ENCODE measurements at regions not wholly inside any gene's neighbourhood (a gene's known extent, or its start where the extent isn't known, plus 50 kb on each side); places are given as distances from the start of the nearest gene placed in this dataset.

DNA sequence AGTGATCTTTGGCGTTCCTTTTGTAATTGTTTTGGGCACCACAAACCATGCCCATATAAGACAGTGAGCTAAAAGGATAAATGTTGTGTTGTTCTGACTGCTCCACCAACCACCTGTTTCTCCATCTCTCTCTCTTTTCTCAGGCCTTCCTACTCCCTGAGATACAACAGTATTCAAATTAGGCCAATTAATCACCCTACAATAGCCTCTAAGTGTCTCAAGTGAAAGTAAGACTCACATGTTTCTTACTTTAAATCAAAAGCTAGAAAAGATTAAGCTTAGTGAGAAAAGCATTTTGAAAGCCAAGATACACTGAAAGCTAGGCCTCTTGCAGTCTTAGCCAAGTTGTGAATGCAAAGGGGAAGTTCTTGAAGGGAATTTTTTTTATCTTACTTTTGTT is 268.8 kb upstream of the NREP start:
- no peak for DNase-seq

DNA sequence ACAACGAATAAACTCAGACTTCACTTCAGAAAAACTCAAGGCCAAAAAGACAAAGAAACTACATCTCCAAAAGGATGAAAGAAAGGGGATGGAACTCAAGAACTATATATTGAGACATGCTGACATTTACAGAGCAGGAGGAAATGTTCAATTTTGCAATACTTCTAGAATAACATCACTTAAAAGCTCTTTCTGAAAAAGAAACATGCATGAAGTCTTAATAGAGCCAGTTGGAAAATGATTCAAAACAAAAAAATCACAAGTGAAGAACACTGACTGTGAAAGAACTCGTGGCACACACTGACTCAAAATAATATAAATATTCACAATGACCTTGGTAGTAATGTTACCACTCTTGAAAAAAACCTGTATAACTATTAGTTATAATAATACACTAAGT is 267.8 kb upstream of the NREP start:
- DNase-seq, result peak; percentile 65

DNA sequence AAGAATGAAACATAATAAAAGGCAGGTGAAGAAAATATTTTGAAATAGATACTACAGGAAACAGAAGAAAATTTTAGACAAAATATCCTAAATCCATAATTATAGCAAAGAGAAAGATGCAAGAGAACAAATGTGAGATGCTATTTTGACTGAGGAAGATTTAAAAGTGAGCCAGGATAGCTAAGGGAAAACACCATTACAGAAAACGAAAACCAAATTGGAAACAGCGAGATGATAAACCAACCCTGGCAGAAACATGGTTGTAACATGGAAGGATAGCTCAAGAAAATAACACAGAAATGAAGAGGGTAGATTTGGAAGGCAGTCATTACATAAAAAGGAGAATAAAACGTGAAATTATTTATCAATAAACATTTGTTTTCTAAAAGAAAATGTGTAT is 267.2 kb upstream of the NREP start:
- no peak for DNase-seq

DNA sequence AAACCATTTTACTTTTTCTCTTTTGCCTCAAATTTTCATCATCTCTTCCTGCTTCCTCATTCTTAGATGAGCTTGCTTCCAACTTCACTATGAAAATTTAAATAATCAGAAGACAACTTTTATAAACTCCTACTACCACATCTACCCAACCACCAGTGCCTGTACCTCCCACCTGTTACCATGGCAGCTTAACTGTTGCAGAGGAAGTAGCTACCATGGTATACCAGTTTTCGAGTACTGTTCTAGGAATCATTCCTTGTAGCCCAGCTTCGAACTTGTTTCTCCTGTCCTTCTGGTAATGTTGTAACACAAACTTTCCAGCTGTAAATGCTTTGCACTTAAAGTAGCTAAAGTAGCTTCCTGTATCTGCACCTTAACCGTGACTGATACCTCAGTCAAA is 266.8 kb upstream of the NREP start:
- DNase-seq, result no peak

GRCh38 chr5:112018846-112019245 is 261.9 kb upstream of the NREP start:
- DNase-seq, result no peak

DNA sequence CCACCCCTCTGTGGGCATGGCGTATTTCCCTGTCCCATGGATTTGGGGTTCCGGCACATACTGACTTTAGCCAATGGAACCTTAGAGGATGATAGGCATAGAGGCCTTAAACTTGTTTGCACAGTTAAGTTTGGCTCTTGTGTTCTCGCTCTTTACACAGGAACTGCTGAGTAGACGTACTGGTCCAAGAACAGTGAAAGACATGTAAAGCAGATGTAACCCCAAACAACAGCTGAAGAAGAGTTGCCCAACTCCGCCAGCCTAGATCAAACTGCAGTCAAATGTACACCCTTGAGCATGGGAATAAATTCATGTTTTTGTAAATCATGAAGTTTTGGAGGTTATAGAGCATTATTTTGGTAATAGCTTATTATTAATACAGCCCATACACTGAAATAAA is 260.0 kb upstream of the NREP start:
- DNase-seq, result no peak

GRCh38 chr5:112014783-112015395 is 257.9 kb upstream of the NREP start:
- peak; percentile 46 for DNase-seq

- no peak for DNase-seq
Measured at GRCh38 chr5:112013660-112014059, 256.7 kb upstream of the NREP start.

GRCh38 chr5:112012104-112012503 is 255.1 kb upstream of the NREP start:
- peak; percentile 59 for DNase-seq

DNA sequence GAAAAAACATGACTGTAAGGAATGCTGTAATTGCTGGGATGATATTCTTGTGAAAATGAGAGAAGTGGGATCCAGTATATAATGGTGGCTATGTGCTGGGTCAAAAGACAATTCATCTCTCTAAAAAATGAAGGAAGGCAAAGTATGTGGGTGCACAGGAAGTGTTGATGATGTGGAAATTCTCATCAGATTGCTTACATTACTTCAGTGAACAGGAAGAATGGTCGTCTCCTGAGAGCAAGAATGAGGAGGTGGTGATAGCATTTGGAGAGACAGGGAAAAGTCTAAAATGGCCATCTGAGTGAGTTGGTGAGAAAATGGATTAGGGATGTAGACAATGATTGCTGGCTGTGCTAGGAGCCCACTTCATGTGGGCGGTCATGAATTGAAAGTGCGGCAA is 253.5 kb upstream of the NREP start:
- no peak for DNase-seq

DNA sequence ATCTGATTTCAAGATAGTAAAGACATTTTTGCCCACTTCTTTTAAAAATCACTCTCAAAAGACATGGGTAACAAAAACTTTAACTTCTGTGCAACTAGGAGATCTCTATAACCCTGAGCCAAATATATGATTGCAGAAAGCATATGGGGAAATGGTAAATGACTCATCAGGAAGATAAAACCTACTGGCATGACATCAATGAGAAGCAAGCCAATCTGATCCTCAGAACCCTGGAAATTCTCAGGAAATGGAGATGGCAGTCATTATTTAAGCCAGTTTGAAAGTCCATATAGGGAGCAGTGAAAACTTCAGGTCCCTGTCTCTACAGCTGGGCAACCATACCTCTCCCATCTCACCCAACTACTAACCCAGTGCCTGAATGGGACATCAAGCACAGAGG is 249.7 kb upstream of the NREP start:
- DNase-seq, result peak; percentile 83

GRCh38 chr5:112005623-112005930 is 248.6 kb upstream of the NREP start:
- DNase-seq, result peak; percentile 95

GRCh38 chr5:112004867-112005622 is 248.1 kb upstream of the NREP start:
- DNase-seq, result peak; percentile 98

DNA sequence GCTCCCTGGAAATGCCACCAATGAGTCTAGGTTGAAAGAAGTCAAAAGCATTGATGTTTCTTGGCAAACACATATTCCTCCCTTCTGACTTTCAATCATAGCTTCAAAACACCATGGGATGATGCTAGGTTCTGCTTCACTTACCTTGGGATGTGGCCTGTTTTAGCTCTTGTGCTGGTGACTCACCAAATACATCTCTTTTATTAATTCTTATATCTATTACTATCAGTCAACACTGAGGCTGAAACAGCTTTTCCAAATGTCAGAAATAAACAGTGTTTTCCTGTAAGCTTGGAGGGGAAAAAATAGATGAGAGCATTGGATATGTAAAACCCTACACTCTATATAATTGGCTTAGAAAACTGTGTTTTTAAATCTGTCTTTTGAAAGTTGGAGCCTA is 245.4 kb upstream of the NREP start:
- no peak for DNase-seq

DNA sequence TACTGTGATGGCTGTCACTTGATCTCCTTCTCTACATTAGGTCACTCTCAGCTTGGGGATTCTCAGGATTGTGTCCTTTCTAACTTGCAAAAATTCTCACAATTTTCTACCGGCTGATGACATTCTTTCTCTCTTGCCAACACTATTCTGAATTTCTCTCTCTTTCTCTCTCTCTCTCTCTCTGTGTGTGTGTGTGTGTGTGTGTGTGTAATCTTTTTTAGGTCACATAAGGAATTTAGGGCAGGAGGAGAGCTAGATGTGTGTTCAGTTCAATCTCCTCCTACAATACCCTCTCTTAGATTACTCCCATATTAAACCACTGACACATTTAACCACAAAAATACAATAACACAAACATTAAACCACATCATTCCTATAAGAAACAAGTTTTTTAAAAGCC is 242.3 kb upstream of the NREP start:
- DNase-seq, result peak; percentile 95

DNA sequence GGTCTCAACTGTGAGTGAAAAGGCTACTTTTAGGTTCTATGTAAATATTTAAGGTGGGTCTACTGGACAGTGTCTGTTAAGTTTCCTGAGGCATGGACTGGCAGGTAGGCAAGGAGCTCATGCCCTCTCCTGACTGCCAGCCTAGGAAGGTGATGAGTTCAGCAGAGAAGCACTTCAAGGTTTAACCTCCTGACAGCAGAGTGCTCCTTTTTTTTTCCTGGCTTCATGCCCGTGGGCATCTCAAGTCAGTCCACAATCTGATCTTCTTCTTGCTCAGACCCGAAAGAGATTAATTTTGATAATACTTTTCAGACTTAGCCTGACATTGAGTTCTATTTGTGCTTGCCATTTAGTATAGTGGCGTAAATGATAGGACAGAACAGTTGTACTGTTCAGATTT is 241.9 kb upstream of the NREP start:
- no peak for DNase-seq

GRCh38 chr5:111997711-111998110 is 240.7 kb upstream of the NREP start:
- peak; percentile 100 for DNase-seq

- no peak for DNase-seq
Measured at GRCh38 chr5:111997308-111997707, 240.3 kb upstream of the NREP start.

GRCh38 chr5:111996574-111996973 is 239.6 kb upstream of the NREP start:
- no peak for DNase-seq

- DNase-seq, result no peak
Measured at GRCh38 chr5:111995701-111996100, 238.7 kb upstream of the NREP start.

DNA sequence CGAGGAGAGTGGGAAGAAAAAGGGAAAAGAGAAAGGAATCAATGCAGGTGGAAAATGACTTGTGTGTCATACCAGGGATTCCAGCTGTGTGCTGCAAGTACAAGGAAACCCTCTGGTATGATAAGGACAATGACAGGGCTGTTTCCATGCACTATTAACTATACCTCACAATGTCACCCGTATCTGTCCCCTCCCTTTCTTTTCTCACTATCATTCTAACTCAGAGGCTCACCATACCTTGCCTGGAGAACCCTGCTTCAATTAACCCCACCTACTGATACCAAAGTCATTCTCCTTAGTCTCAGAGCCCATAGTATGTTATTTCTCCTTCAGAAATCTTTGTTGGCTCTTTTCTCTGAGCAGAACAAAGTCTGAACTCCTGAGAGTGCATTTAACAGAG is 236.2 kb upstream of the NREP start:
- DNase-seq, result no peak

GRCh38 chr5:111984044-111984443 is 227.1 kb upstream of the NREP start:
- DNase-seq, result peak; percentile 99

GRCh38 chr5:111983459-111983858 is 226.5 kb upstream of the NREP start:
- no peak for DNase-seq

GRCh38 chr5:111977436-111977829 is 220.4 kb upstream of the NREP start:
- no peak for DNase-seq

Data from fibroblast of skin of back (primary cell).